Loucy (cell line): ENCODE measurements at regions not wholly inside any gene's neighbourhood (a gene's known extent, or its start where the extent isn't known, plus 50 kb on each side); places are given as distances from the start of the nearest gene placed in this dataset.

ENCODE experiments used
- H2AFZ ChIP-seq: fragments of 200-600 bp; sonication (generic); 2 replicates; pipeline ENCODE4 v1.6.0; 2016; ENCODE audit warnings: antibody characterized with exemption, mild to moderate bottlenecking, low read length, moderate library complexity
- H3F3A ChIP-seq: fragments of 200-600 bp; 2 replicates; pipeline ENCODE4 v1.6.0; 2016; ENCODE audit warnings: antibody characterized with exemption, low read depth, mild to moderate bottlenecking
- H3K27me3 ChIP-seq: fragments of 200-600 bp; sonication (generic); 2 replicates; pipeline ENCODE4 v1.6.1; 2014; ENCODE audit warnings: low read length, mild to moderate bottlenecking; ENCODE audit not compliant: insufficient read depth, poor library complexity, severe bottlenecking
- H3K36me3 ChIP-seq: fragments of 200-600 bp; sonication (generic); 2 replicates; pipeline ENCODE4 v1.6.1; 2016; ENCODE audit warnings: low read length; ENCODE audit not compliant: insufficient read depth
- H3K4me1 ChIP-seq: fragments of 200-600 bp; sonication (generic); 2 replicates; pipeline ENCODE4 v1.5.1; 2014; ENCODE audit warnings: low read length, mild to moderate bottlenecking; ENCODE audit not compliant: insufficient read depth, poor library complexity, severe bottlenecking
- H3K4me2 ChIP-seq: fragments of 200-600 bp; sonication (generic); 2 replicates; pipeline ENCODE4 v1.6.0; 2014; ENCODE audit warnings: antibody characterized with exemption, low read length, low read depth, mild to moderate bottlenecking; ENCODE audit not compliant: poor library complexity, severe bottlenecking
- H3K4me3 ChIP-seq: fragments of 200-600 bp; sonication (generic); 2 replicates; pipeline ENCODE4 v1.5.1; 2014; ENCODE audit warnings: low read length, mild to moderate bottlenecking, mixed read lengths; ENCODE audit not compliant: poor library complexity, severe bottlenecking
- H3K79me2 ChIP-seq: fragments of 200-600 bp; sonication (generic); 2 replicates; pipeline ENCODE4 v1.6.1; 2014; ENCODE audit warnings: low read length; ENCODE audit not compliant: insufficient read depth
- H3K9ac ChIP-seq: fragments of 200-600 bp; sonication (generic); 2 replicates; pipeline ENCODE4 v1.6.0; 2014; ENCODE audit warnings: mild to moderate bottlenecking, low read depth, low read length, moderate library complexity; ENCODE audit not compliant: poor library complexity, severe bottlenecking
- H3K9me2 ChIP-seq: fragments of 200-600 bp; sonication (generic); replicated peaks from 2 replicates; pipeline ENCODE4 v1.6.1; 2016; ENCODE audit warnings: low read depth, low read length, mixed read lengths
- H3K9me3 ChIP-seq: fragments of 200-600 bp; sonication (generic); 2 replicates; pipeline ENCODE4 v1.6.1; 2014; ENCODE audit warnings: mild to moderate bottlenecking, antibody characterized with exemption, low read length, low read depth; ENCODE audit not compliant: insufficient read depth
- H4K20me1 ChIP-seq: fragments of 200-600 bp; sonication (generic); 2 replicates; pipeline ENCODE4 v1.6.0; 2014; ENCODE audit warnings: antibody characterized with exemption, low read length, mild to moderate bottlenecking; ENCODE audit not compliant: insufficient read depth, poor library complexity, severe bottlenecking
- CTCF ChIP-seq: fragments of 200-600 bp; sonication (generic); conservative IDR thresholded peaks from 2 replicates; pipeline ENCODE4 v1.5.1; 2014; ENCODE audit warnings: mild to moderate bottlenecking, antibody characterized with exemption, low read length
- EZH2phosphoT487 ChIP-seq: fragments of 200-600 bp; IDR thresholded peaks from 2 replicates; pipeline ENCODE4 v1.6.1; 2018; ENCODE audit warnings: antibody characterized with exemption, mild to moderate bottlenecking, moderate library complexity, borderline replicate concordance

- TF ChIP-seq EZH2phosphoT487: no peak
- no peak for TF ChIP-seq CTCF
- Histone ChIP-seq H3K9ac (no peak overlapping the region), H3K79me2 (no peaks in the 10 kb centered on the region), H3K36me3 (no peaks in the 10 kb centered on the region), H4K20me1 (no peaks in the 10 kb centered on the region), H3K9me2 (no peaks in the 10 kb centered on the region), H3K9me3 (no peaks in the 10 kb centered on the region), H3K4me3 (no peak overlapping the region), H3K4me2 (no peak overlapping the region), H3K4me1 (peaks cover 17% of the 10 kb centered on the region), H2AFZ (no peak overlapping the region), H3K27me3 (peaks cover 2% of the 10 kb centered on the region), H3F3A (no peaks in the 10 kb centered on the region)
Observed at GRCh38 chr5:61620699-61621182, 288.7 kb downstream of the ZSWIM6 start.

GRCh38 chr5:61621202-61621650 lies 289.2 kb downstream of the ZSWIM6 start:
- Histone ChIP-seq H3K9me3 (no peaks in the 10 kb centered on the region), H3K9ac (no peak overlapping the region), H3K4me2 (no peak overlapping the region), H3K27me3 (peaks cover 7% of the 10 kb centered on the region), H3K4me1 (peaks cover 21% of the 10 kb centered on the region), H3F3A (no peaks in the 10 kb centered on the region), H3K4me3 (no peak overlapping the region), H3K9me2 (no peaks in the 10 kb centered on the region), H3K36me3 (no peaks in the 10 kb centered on the region), H2AFZ (no peak overlapping the region), H3K79me2 (no peaks in the 10 kb centered on the region), H4K20me1 (no peaks in the 10 kb centered on the region)
- TF ChIP-seq EZH2phosphoT487: no peak
- TF ChIP-seq CTCF: no peak

- peaks cover 21% of the 10 kb centered on the region for H3K4me1 ChIP-seq
- H3K79me2 ChIP-seq: no peaks in the 10 kb centered on the region
- H3F3A ChIP-seq: no peaks in the 10 kb centered on the region
- H4K20me1 ChIP-seq: no peaks in the 10 kb centered on the region
- no peak for TF ChIP-seq CTCF
- TF ChIP-seq EZH2phosphoT487: no peak
- H3K36me3 ChIP-seq: no peaks in the 10 kb centered on the region
- H3K9me2 ChIP-seq: no peaks in the 10 kb centered on the region
- no peak overlapping the region for H3K4me2 ChIP-seq
- no peak overlapping the region for H3K4me3 ChIP-seq
- no peak overlapping the region for H2AFZ ChIP-seq
- no peaks in the 10 kb centered on the region for H3K9me3 ChIP-seq
- no peak overlapping the region for H3K9ac ChIP-seq
- H3K27me3 ChIP-seq: peaks cover 15% of the 10 kb centered on the region
Observed at GRCh38 chr5:61622156-61622555, 290.1 kb downstream of the ZSWIM6 start.
